ENCODE measurements at regions not wholly inside any gene's neighbourhood (a gene's known extent, or its start where the extent isn't known, plus 50 kb on each side); places are given as distances from the start of the nearest gene placed in this dataset.

GRCh38 chrX:36528661-36529060 lies 479.5 kb upstream of the FAM47C start:
- no peak overlapping the region for H3K27ac Mint-ChIP-seq
- H2BK120ac ChIP-seq (ENCODE audit: low read depth, low read length, poor library complexity, severe bottlenecking) = no peak overlapping the region
- H4K91ac ChIP-seq (ENCODE audit: insufficient read length, low read depth, low read length) = no peak overlapping the region
- no peak overlapping the region for H3K23ac ChIP-seq (ENCODE audit: insufficient read length, low read depth, low read length)
- H3K4ac ChIP-seq (ENCODE audit: low read depth, low read length) = no peak overlapping the region
- H3K4me3 Mint-ChIP-seq = no peak overlapping the region
- H3K4me1 ChIP-seq (ENCODE audit: insufficient read depth, low read length) = no peaks in the 10 kb centered on the region
- no peak overlapping the region for H2BK15ac ChIP-seq (ENCODE audit: low read depth, low read length)
- H3K9me3 Mint-ChIP-seq = peaks cover 60 to 64% of the 10 kb centered on the region in 2 experiments
- H3K18ac ChIP-seq (ENCODE audit: insufficient read length, low read depth, low read length) = no peak overlapping the region
- no peak overlapping the region for H2BK5ac ChIP-seq (ENCODE audit: insufficient read length, low read length)
- H2BK20ac ChIP-seq (ENCODE audit: low read depth, low read length, poor library complexity, severe bottlenecking) = no peak overlapping the region
- no peaks in the 10 kb centered on the region for H3K79me1 ChIP-seq (ENCODE audit: insufficient read depth, low read depth, low read length, poor library complexity, severe bottlenecking)
- DNase-seq = no peak
- no peak overlapping the region for H3T11ph ChIP-seq (ENCODE audit: low read length)
- no peaks in the 10 kb centered on the region for H3K27me3 ChIP-seq (ENCODE audit: insufficient read depth, low read length)
- no CpG with 5 or more reads among the region's 1 CpG for WGBS (ENCODE audit: extremely low coverage, insufficient read length, low lambda C conversion rate)
- H3K9ac ChIP-seq (ENCODE audit: extremely low read depth, insufficient read length, low read length) = no peak overlapping the region
- H2BK12ac ChIP-seq (ENCODE audit: insufficient read length, low read depth, low read length) = no peak overlapping the region
- no peaks in the 10 kb centered on the region for H3K4me1 Mint-ChIP-seq
- no peak overlapping the region for H3K56ac ChIP-seq (ENCODE audit: insufficient read length, low read depth, low read length)
- no peaks in the 10 kb centered on the region for H3K79me2 ChIP-seq (ENCODE audit: insufficient read depth, low read length)
- H3K9me3 ChIP-seq (ENCODE audit: control insufficient read depth, low read depth, low read length) = no peaks in the 10 kb centered on the region
- no peak overlapping the region for H3K27ac ChIP-seq (ENCODE audit: insufficient read length, low read depth, low read length)
- H3K27me3 Mint-ChIP-seq (ENCODE audit: low read depth) = no peaks in the 10 kb centered on the region
- no peak overlapping the region for H4K5ac ChIP-seq (ENCODE audit: insufficient read length, low read depth, low read length)
- H3K4me2 ChIP-seq (ENCODE audit: insufficient read depth, insufficient read length, low read length) = no peak overlapping the region
- TF ChIP-seq CTCF (conservative IDR thresholded peaks at IDR 0.05) = no peak
- no peak overlapping the region for H3K14ac ChIP-seq (ENCODE audit: insufficient read depth, low read length)
- H3K23me2 ChIP-seq (ENCODE audit: insufficient read length, low read depth, low read length, poor library complexity, severe bottlenecking) = no peaks in the 10 kb centered on the region
- H2AK5ac ChIP-seq (ENCODE audit: insufficient read length, low read length) = no peak overlapping the region
- H2AFZ ChIP-seq (ENCODE audit: low read length) = no peak overlapping the region
- no peak overlapping the region for H4K8ac ChIP-seq (replicated peaks; ENCODE audit: insufficient read length, low read depth, low read length)
- no peaks in the 10 kb centered on the region for H4K20me1 ChIP-seq (ENCODE audit: control insufficient read depth, insufficient read depth, insufficient read length)
- H3K36me3 Mint-ChIP-seq (ENCODE audit: insufficient read depth in 1 of 3, low read depth in 3 of 3) = peaks cover 0 to 2% (median 0%) of the 10 kb centered on the region in 3 experiments; a peak in 1 of 7 replicates

Data from H9 (cell line).